ENCODE measurements at regions not wholly inside any gene's neighbourhood (a gene's known extent, or its start where the extent isn't known, plus 50 kb on each side); places are given as distances from the start of the nearest gene placed in this dataset.

DNA sequence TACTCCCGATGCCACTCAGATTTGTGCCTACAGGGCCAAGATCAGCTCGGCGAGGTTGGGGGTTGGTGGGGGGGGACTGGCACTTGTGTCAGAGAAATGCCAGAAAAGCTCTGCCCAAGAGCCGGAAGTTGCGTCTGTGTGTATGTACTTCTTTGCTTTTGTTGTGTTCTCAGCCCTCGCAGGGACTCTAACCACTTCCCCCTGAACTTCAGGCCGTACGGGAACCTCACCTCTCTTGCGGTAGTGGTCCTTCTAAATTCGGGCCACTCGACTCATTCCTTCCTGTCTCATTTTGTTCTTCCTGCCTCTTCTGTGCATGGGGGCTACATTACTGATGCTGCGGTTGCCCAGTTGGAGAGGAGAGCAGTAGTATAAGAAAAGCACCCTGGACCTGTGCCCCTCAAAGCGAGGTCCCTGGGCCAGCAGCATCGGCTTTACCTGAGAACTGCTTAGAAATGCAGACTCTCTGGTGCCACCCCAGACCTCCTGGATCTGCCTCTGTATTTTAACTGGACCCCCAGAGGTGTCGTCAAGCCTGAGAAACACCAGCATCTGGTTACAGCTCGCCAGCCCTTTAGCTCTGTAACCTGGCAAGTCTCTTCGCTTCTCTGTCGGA, 146.3 kb upstream of the RPS6KA3 start:
- Mint-ChIP-seq H3K9me3 (ENCODE audit: low read depth, unreplicated experiment) (no peaks in the 10 kb centered on the region), H3K4me1 (ENCODE audit: low read depth, unreplicated experiment) (no peaks in the 10 kb centered on the region), H3K36me3 (ENCODE audit: insufficient read depth, unreplicated experiment) (no peaks in the 10 kb centered on the region), H3K27ac (ENCODE audit: unreplicated experiment) (no peak overlapping the region), H3K4me3 (ENCODE audit: low read depth, unreplicated experiment) (no peak overlapping the region), H3K27me3 (ENCODE audit: unreplicated experiment) (no peaks in the 10 kb centered on the region)
- BruUV-seq (replicated peaks) = no TSS peak
- CTCF ChIA-PET = no interaction called here
- no peak for DNase-seq
- TF ChIP-seq, protein P1, sequence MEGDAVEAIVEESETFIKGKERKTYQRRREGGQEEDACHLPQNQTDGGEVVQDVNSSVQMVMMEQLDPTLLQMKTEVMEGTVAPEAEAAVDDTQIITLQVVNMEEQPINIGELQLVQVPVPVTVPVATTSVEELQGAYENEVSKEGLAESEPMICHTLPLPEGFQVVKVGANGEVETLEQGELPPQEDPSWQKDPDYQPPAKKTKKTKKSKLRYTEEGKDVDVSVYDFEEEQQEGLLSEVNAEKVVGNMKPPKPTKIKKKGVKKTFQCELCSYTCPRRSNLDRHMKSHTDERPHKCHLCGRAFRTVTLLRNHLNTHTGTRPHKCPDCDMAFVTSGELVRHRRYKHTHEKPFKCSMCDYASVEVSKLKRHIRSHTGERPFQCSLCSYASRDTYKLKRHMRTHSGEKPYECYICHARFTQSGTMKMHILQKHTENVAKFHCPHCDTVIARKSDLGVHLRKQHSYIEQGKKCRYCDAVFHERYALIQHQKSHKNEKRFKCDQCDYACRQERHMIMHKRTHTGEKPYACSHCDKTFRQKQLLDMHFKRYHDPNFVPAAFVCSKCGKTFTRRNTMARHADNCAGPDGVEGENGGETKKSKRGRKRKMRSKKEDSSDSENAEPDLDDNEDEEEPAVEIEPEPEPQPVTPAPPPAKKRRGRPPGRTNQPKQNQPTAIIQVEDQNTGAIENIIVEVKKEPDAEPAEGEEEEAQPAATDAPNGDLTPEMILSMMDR (IDR thresholded peaks at IDR 0.05; ENCODE audit: unreplicated experiment) = no peak
- intact Hi-C loops (cut with micrococcal nuclease; ENCODE audit: unreplicated experiment) = no loop called here

DNA sequence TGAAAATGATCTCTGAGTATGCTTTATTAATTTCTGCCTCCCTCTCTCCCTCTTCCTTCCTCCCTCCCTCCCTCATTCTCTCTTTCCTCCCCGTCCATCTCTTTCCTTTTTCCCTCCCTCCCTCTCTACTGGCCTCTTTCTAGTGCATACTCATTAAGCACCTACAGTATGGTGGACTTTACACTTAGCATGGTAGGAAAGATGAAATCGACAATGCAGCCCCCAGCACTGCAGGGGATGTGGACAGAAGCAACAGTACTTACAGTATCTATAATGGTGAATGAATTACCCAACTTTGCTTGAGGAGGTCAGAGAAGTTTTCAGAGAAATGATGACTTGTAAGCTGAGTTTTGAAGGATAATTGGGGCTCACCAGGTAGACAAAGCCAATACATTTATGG, 143.8 kb upstream of the RPS6KA3 start:
- CTCF ChIA-PET = no interaction called here
- H3K27me3 Mint-ChIP-seq (ENCODE audit: unreplicated experiment) = no peaks in the 10 kb centered on the region
- H3K4me3 Mint-ChIP-seq (ENCODE audit: low read depth, unreplicated experiment) = no peak overlapping the region
- no peaks in the 10 kb centered on the region for H3K36me3 Mint-ChIP-seq (ENCODE audit: insufficient read depth, unreplicated experiment)
- no peak overlapping the region for H3K27ac Mint-ChIP-seq (ENCODE audit: unreplicated experiment)
- no peaks in the 10 kb centered on the region for H3K9me3 Mint-ChIP-seq (ENCODE audit: low read depth, unreplicated experiment)
- DNase-seq = no peak
- intact Hi-C loops (cut with micrococcal nuclease; ENCODE audit: unreplicated experiment) = no loop called here
- H3K4me1 Mint-ChIP-seq (ENCODE audit: low read depth, unreplicated experiment) = no peaks in the 10 kb centered on the region
- BruUV-seq (replicated peaks) = no TSS peak
- TF ChIP-seq, protein P1 (IDR thresholded peaks at IDR 0.05; ENCODE audit: unreplicated experiment) = no peak

DNA sequence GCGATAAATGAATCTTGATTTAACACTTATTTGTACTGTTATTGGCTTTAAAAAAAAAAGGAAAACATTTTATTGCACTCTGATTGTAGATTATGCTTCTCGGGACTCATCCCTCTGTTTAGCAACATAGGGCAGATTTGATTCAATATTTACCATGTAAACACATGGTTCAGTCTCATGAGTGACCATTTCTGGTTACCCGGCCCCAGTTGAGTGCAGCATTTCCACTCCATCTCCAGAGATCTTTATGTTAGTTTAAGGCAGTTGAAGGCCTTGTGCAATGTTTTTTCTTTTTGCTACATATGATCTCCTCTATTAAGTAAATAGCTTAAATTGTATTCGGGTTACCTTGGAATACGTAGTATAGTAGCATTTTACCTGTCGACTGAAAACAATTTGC, 143.3 kb upstream of the RPS6KA3 start:
- no peak for DNase-seq
- Mint-ChIP-seq H3K9me3 (ENCODE audit: low read depth, unreplicated experiment) (no peaks in the 10 kb centered on the region), H3K27ac (ENCODE audit: unreplicated experiment) (no peak overlapping the region), H3K27me3 (ENCODE audit: unreplicated experiment) (no peaks in the 10 kb centered on the region), H3K36me3 (ENCODE audit: insufficient read depth, unreplicated experiment) (no peaks in the 10 kb centered on the region), H3K4me3 (ENCODE audit: low read depth, unreplicated experiment) (no peak overlapping the region), H3K4me1 (ENCODE audit: low read depth, unreplicated experiment) (no peaks in the 10 kb centered on the region)
- intact Hi-C loops (cut with micrococcal nuclease; ENCODE audit: unreplicated experiment) = no loop called here
- TF ChIP-seq, protein P1 (IDR thresholded peaks at IDR 0.05; ENCODE audit: unreplicated experiment) = no peak
- CTCF ChIA-PET = no interaction called here
- no TSS peak for BruUV-seq (replicated peaks)

DNA sequence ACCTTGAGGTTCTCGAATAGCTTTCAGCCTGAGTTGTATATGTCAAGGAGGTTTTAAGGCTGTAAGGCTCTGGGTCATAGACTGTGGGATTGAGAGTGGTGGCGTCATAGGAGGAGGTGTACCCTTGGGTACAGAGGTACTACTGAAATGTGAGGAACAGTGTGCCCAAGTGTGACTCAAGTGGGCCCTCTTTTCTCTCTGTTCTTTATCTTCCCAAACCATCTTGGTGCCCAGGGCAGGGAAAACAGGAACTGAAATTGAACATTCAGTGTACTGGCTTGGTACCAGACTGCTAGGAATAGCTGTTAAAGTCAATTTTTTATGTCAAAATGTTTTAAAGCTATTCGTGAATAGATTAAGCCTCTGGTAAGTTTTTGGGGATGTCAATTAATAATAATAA, 136.2 kb upstream of the RPS6KA3 start:
- Mint-ChIP-seq H3K36me3 (ENCODE audit: insufficient read depth, unreplicated experiment) (no peaks in the 10 kb centered on the region), H3K27me3 (ENCODE audit: unreplicated experiment) (no peaks in the 10 kb centered on the region), H3K27ac (ENCODE audit: unreplicated experiment) (no peak overlapping the region), H3K4me3 (ENCODE audit: low read depth, unreplicated experiment) (no peak overlapping the region), H3K4me1 (ENCODE audit: low read depth, unreplicated experiment) (peaks cover 3% of the 10 kb centered on the region), H3K9me3 (ENCODE audit: low read depth, unreplicated experiment) (no peaks in the 10 kb centered on the region)
- intact Hi-C loops (cut with micrococcal nuclease; ENCODE audit: unreplicated experiment) = no loop called here
- BruUV-seq (replicated peaks) = no TSS peak
- CTCF ChIA-PET = no interaction called here
- no peak for DNase-seq
- TF ChIP-seq, protein P1 (IDR thresholded peaks at IDR 0.05; ENCODE audit: unreplicated experiment) = no peak
